CD4-positive, alpha-beta T cell (primary cell): ENCODE measurements at regions not wholly inside any gene's neighbourhood (a gene's known extent, or its start where the extent isn't known, plus 50 kb on each side); places are given as distances from the start of the nearest gene placed in this dataset.

ENCODE experiments used
- ATAC-seq: fragments of 200-7000 bp; cut with Tn5 transposase; one replicate; pipeline ENCODE4 v1.10.0; 2022; ENCODE audit warnings: mild to moderate bottlenecking; ENCODE audit not compliant: poor library complexity
- CTCF ChIA-PET: fragments of 350-600 bp; sonication (Branson Sonifier 250); formaldehyde crosslinking; loops from one replicate; lab custom pipeline; 2021; ENCODE audit warnings: antibody characterized with exemption, inconsistent platforms; lab: Charles Lee
- POLR2A ChIA-PET: fragments of 350-600 bp; sonication (Branson Sonifier 250); formaldehyde crosslinking; loops from one replicate; lab custom pipeline; 2021; ENCODE audit warnings: antibody characterized with exemption, inconsistent platforms; lab: Charles Lee
- DNase-seq, 14 experiments: peaks; one replicate each; pipeline ENCODE4 v3.0.0-alpha.2; 2013 to 2020; ENCODE audit warnings: mixed read lengths in 2 of 14
- H3K27ac ChIP-seq, 2 donors: one replicate each; pipeline versions ENCODE4 v1.5.1 to v1.7.0; 2013; ENCODE audit warnings: low read length in 2 of 2, low read depth in 1 of 2, mild to moderate bottlenecking in 1 of 2
- H3K27me3 ChIP-seq, 2 experiments: 1 replicate in 1 of 2; 2 replicates in 1 of 2; pipeline versions ENCODE4 v1.6.1 to v1.7.0; 2013; ENCODE audit warnings: low read length in 2 of 2, control low read depth in 1 of 2, mild to moderate bottlenecking in 1 of 2, moderate library complexity in 1 of 2; ENCODE audit not compliant: insufficient read depth in 2 of 2, control insufficient read depth in 1 of 2
- H3K36me3 ChIP-seq: one replicate; pipeline ENCODE4 v1.6.1; 2013; ENCODE audit warnings: low read length, control low read depth; ENCODE audit not compliant: insufficient read depth
- H3K4me1 ChIP-seq: one replicate; pipeline ENCODE4 v1.6.1; 2013; ENCODE audit warnings: low read length, control low read depth; ENCODE audit not compliant: insufficient read depth
- H3K4me3 ChIP-seq: one replicate; pipeline ENCODE4 v1.5.1; 2013; ENCODE audit warnings: mild to moderate bottlenecking, low read length, moderate library complexity
- H3K9me3 ChIP-seq, 2 experiments: 1 replicate in 1 of 2; 2 replicates in 1 of 2; pipeline versions ENCODE4 v1.6.1 to v1.7.0; 2013; ENCODE audit warnings: low read length in 2 of 2, mild to moderate bottlenecking in 2 of 2, control low read depth in 1 of 2, moderate library complexity in 1 of 2; ENCODE audit not compliant: control insufficient read depth in 1 of 2, insufficient read depth in 1 of 2
- H3K27ac Mint-ChIP-seq: one replicate; pipeline ENCODE4 v1.8.0; 2020; ENCODE audit warnings: mixed read lengths
- H3K27me3 Mint-ChIP-seq: one replicate; pipeline ENCODE4 v1.8.0; 2021; ENCODE audit warnings: mixed read lengths
- H3K36me3 Mint-ChIP-seq: one replicate; pipeline ENCODE4 v1.8.0; 2021; ENCODE audit warnings: low read depth, mixed read lengths
- H3K4me1 Mint-ChIP-seq: one replicate; pipeline ENCODE4 v1.8.0; 2021; ENCODE audit warnings: low read depth, mixed read lengths
- H3K4me3 Mint-ChIP-seq: one replicate; pipeline ENCODE4 v1.8.0; 2020; ENCODE audit warnings: mild to moderate bottlenecking, mixed read lengths
- H3K9me3 Mint-ChIP-seq: one replicate; pipeline ENCODE4 v1.8.0; 2020; ENCODE audit warnings: mixed read lengths
- intact Hi-C, 2 experiments: fragments of 100-400 bp; cut with DNase I in 1 of 2; cut with micrococcal nuclease in 1 of 2; formaldehyde crosslinking; loops; one replicate each; pipeline versions ENCODE4 v1.15.1 to v1.9.0; 2023 to 2025; cut with DNase I, micrococcal nuclease
- TF ChIP-seq, protein P1 (sequence below): fragments of 200-600 bp; IDR thresholded peaks from one replicate; pipeline ENCODE4 v1.8.0; 2022; ENCODE audit warnings: antibody characterized with exemption, mild to moderate bottlenecking

DNA sequence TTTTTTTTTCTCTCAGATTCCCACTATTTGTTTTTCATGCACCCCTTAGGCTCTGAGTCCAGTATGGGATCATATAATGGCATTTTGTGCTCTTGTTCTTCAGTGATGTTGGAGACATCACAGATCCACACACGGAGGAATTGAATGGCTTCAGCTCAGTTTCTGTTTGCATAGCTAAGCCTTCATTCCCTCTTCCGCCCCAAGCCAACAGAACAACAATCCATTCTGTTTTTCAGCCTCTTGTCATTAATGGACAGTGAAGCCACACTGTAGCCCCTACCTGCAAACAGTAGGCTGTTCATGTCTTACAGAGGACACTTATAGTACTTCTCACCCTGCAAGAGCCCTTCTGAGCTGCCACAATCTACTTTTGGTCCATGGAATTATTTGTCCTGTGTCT lies 64.0 kb upstream of the ZSWIM2 start:
- H3K27ac Mint-ChIP-seq, result no peak overlapping the region
- intact Hi-C loops, result no loop called here
- peaks cover 0 to 6% of the 10 kb centered on the region in 2 experiments for H3K9me3 ChIP-seq

DNA sequence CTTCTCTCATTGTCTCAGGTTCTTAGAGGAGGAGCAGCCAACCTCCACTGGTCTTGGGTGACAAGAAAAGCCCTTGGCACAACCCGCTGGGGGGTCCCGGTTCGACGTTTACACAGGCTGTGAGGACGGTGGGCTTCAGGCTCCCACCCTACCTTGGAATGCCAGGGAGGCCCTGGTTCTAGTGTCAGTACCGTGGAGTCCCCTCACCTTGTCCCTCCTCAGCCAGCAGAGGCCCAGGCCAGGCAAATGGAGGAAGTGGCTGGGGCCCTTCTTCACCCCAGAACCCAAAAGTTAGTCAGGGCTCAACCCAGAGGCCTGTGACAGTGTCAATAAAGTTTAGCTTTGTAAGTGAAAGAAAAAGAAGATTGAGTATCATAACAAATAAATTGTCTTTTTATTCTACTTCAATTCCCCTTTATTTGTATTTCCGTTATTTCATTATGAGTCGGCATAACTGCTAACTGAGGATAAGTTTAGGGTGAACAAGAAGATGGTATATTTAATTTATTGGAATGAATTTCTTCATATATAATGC lies 62.6 kb upstream of the ZSWIM2 start:
- H3K4me3 ChIP-seq, result no peak overlapping the region
- no peak overlapping the region for H3K27ac Mint-ChIP-seq
- peaks cover 0 to 6% of the 10 kb centered on the region in 2 experiments for H3K9me3 ChIP-seq
- H3K27me3 ChIP-seq, result no peaks in the 10 kb centered on the region
- POLR2A ChIA-PET, result no interaction called here
- no peak for DNase-seq
- H3K36me3 Mint-ChIP-seq, result no peaks in the 10 kb centered on the region
- intact Hi-C loops, result no loop called here
- no peaks in the 10 kb centered on the region for H3K4me1 ChIP-seq
- no peak overlapping the region for H3K4me3 Mint-ChIP-seq
- CTCF ChIA-PET, result no interaction called here
- ATAC-seq, result no peak
- no peaks in the 10 kb centered on the region for H3K36me3 ChIP-seq
- H3K27ac ChIP-seq, result no peak overlapping the region
- no peaks in the 10 kb centered on the region for H3K9me3 Mint-ChIP-seq
- H3K4me1 Mint-ChIP-seq, result no peaks in the 10 kb centered on the region
- no peaks in the 10 kb centered on the region for H3K27me3 Mint-ChIP-seq
- TF ChIP-seq, protein P1, sequence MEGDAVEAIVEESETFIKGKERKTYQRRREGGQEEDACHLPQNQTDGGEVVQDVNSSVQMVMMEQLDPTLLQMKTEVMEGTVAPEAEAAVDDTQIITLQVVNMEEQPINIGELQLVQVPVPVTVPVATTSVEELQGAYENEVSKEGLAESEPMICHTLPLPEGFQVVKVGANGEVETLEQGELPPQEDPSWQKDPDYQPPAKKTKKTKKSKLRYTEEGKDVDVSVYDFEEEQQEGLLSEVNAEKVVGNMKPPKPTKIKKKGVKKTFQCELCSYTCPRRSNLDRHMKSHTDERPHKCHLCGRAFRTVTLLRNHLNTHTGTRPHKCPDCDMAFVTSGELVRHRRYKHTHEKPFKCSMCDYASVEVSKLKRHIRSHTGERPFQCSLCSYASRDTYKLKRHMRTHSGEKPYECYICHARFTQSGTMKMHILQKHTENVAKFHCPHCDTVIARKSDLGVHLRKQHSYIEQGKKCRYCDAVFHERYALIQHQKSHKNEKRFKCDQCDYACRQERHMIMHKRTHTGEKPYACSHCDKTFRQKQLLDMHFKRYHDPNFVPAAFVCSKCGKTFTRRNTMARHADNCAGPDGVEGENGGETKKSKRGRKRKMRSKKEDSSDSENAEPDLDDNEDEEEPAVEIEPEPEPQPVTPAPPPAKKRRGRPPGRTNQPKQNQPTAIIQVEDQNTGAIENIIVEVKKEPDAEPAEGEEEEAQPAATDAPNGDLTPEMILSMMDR, result no peak

More for the DNA sequence above, 64.0 kb upstream of the ZSWIM2 start:
- no peaks in the 10 kb centered on the region for H3K36me3 Mint-ChIP-seq
- H3K4me3 ChIP-seq, result no peak overlapping the region
- ATAC-seq (no peak), DNase-seq (no peak)
- no peaks in the 10 kb centered on the region for H3K27me3 Mint-ChIP-seq
- CTCF ChIA-PET, result no interaction called here
- H3K4me1 ChIP-seq, result no peaks in the 10 kb centered on the region
- no peaks in the 10 kb centered on the region for H3K36me3 ChIP-seq
- no peaks in the 10 kb centered on the region for H3K9me3 Mint-ChIP-seq
- no peaks in the 10 kb centered on the region for H3K4me1 Mint-ChIP-seq
- no peak overlapping the region for H3K4me3 Mint-ChIP-seq
- no peak overlapping the region for H3K27ac ChIP-seq
- POLR2A ChIA-PET, result no interaction called here
- H3K27me3 ChIP-seq, result no peaks in the 10 kb centered on the region
- TF ChIP-seq, protein P1, result no peak

DNA sequence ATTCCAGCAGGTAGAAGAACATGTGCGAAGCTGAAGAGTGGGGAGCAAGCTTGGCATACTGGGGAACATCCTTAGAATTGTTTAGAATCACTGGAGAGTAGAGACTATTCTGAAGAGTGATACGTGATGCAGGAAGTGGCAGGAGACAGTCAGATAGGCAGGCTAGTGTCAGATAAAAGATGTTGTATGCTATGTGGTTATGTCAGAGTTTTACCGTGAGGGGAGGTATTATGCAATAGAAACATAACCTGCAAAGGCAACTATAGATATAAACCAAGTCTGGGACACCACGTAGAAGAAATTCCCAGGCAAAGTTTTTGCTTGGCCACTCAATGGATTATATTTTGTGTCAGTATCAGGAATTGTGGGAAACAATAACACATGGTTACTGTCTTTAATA lies 62.0 kb upstream of the ZSWIM2 start:
- no peak for DNase-seq
- Histone ChIP-seq H3K9me3 (peaks cover 0 to 6% of the 10 kb centered on the region in 2 experiments), H3K27me3 (no peaks in the 10 kb centered on the region), H3K36me3 (no peaks in the 10 kb centered on the region), H3K4me3 (no peak overlapping the region), H3K27ac (no peak overlapping the region), H3K4me1 (no peaks in the 10 kb centered on the region)
- H3K27ac Mint-ChIP-seq, result no peak overlapping the region
- no peak for ATAC-seq
- TF ChIP-seq, protein P1, result no peak
- no peaks in the 10 kb centered on the region for H3K4me1 Mint-ChIP-seq
- CTCF ChIA-PET, result no interaction called here
- intact Hi-C loops, result no loop called here
- POLR2A ChIA-PET, result no interaction called here
- no peaks in the 10 kb centered on the region for H3K9me3 Mint-ChIP-seq
- H3K4me3 Mint-ChIP-seq, result no peak overlapping the region
- H3K27me3 Mint-ChIP-seq, result no peaks in the 10 kb centered on the region
- no peaks in the 10 kb centered on the region for H3K36me3 Mint-ChIP-seq
